GM19395 (cell line): ENCODE measurements at regions not wholly inside any gene's neighbourhood (a gene's known extent, or its start where the extent isn't known, plus 50 kb on each side); places are given as distances from the start of the nearest gene placed in this dataset.

ENCODE experiments used
- ATAC-seq: cut with Tn5 transposase; IDR thresholded peaks from one replicate; pipeline ENCODE4 v1.9.1; 2021; ENCODE audit warnings: mild to moderate bottlenecking, moderate library complexity; ENCODE audit not compliant: unreplicated experiment

DNA sequence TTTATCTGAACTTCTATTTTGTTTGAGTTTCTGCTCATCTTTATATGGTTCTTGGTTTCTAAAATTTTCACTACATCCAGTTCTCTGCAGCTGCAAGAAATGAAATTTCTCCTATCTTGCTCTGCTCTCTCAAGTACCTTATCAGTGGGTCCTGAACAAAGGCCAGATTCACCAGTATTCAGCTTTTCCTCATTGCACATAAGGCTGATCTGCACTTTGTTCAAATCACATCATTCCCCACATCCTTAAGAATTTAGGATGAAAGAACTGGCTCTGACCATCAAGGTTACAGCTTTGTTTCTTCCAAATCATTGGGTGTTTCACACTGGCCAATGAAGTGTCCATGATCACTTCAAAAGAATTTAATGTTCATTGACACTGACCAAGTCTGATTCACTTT, 211.4 kb downstream of the GRIN2B start:
- no peak for ATAC-seq

DNA sequence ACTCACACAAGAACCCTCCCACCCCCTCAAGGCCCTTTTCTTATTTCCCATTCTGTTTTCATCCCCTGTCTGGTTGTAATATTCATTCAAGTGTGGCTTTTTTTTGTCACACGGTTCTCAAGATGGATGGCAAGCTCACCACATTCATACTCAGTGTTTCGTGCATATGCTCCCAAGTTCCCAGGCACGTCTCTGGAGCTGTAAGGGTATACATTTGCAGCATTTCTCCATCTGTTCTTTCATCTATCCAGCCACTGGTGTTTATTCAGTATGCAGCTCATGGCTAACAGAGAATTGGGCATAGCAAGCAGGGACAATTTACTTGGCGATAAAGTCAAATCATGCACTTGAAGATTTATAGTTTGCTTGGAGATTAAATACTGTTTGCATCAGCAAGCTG, 212.1 kb downstream of the GRIN2B start:
- ATAC-seq: no peak

GRCh38 chr12:13764748-13765147, 216.7 kb downstream of the GRIN2B start:
- ATAC-seq: no peak

GRCh38 chr12:13749389-13749788, 232.0 kb downstream of the GRIN2B start:
- no peak for ATAC-seq

DNA sequence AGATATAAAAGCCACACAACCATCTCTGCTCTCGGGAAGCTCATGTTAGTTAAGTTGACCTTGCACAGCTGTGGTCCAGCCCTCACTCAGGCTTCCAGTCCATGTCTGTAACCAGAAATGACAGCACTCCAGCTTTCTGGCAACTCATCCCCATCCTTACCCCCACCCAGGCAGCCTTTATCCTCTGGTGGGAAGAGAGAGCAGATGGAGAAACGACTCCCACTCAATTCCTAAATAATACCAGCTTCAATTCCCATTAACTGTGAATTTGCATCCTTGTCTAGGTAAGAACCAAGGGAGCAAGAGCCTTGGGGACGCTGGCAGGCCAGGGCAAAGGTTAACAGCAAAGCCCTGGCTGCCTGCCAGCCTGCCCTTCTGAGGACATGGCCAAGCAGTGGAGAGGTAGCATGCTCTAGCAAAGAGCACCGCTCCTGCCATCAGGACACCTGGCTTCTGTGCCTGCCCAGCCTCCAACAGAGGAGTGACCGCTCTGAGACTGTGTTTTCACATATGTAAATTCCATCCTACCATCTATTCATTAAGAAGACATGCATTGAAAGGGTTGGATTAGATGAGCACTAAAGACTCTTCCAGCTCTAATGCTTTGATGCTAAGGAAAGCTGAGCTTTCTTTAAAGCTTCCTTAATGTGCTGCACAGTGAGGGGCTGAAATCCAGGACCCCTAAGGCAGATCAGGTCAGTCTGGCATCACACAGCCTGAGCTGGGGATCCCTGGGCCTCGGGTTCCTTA, 236.1 kb downstream of the GRIN2B start:
- no peak for ATAC-seq

DNA sequence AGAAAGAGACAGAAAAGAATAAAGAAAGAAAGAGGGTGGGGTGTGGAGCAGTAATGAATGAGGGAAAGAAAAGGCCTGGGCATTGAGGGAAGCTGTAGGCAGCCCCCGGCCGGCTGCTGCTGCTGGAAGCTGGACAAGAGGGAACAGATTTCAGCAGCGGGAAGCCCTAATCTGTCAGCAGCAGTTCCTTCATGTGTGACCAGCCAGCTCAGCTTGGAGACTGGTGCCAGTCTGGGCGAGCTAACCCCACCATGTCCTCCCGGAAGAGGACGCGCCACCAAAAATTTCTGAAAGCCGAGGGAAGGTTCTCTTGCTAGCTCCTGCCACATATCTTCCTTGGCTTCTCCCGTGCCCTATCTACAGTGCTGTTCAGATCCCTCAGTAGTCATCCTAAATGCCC, 236.8 kb downstream of the GRIN2B start:
- ATAC-seq: no peak

DNA sequence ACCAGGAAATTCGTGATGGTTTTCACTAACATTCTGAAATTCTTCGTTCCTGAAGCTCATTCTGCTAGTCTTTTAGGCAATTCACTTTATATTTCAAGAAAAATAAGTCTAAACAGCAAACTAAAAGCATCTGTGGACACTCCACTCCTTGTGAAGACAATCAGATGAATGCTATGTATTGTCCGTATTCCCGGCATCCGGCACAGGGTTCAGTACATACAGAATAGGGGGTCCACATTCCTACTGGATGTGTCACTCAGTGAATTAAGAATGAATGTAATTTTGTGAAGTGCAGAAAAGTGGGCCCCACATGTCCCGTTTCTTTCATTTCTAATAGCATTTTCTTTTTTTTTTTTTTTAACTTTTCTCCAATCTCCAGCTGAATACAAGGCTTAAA, 241.3 kb downstream of the GRIN2B start:
- no peak for ATAC-seq

DNA sequence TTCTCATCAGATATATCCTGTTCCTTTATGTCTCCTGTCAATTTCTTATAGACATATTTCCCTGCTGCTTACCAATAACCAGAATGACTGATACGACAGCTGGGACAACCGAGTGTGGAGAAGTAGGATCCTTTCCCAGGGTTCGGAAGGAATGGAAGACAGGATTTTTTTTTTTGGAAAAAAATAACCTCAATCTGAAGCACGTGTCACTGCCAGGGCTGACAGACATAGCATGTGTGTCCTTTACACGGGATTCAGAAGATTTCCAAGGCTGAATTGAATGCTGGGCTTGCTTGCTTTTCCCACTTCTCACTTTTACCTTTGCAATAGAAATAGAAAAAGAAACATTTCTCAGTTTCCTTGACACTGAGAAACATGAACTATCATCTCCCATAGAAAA, 245.7 kb downstream of the GRIN2B start:
- no peak for ATAC-seq

GRCh38 chr12:13734584-13735152, 246.7 kb downstream of the GRIN2B start:
- ATAC-seq: no peak

GRCh38 chr12:13727707-13728195, 253.7 kb downstream of the GRIN2B start:
- ATAC-seq: no peak

DNA sequence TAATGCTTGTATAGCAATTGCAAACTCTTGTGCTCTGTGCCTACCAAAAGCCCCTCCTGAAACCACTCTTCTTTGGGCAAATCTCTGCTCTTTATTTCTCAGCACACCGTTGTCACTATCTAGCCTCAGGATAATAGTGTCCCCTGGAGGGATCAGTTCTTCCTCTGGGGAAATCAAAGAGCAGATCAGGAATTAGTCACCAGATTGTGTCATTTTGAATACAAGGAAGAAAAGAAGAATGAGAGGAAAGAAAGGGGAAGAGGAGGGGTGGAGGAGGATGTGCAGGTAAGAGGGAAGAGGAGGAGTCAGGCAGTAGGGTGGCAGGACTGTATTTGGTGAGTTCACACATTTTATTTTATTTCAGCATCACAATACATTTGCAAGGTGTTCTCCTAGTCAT, 256.4 kb downstream of the GRIN2B start:
- no peak for ATAC-seq

DNA sequence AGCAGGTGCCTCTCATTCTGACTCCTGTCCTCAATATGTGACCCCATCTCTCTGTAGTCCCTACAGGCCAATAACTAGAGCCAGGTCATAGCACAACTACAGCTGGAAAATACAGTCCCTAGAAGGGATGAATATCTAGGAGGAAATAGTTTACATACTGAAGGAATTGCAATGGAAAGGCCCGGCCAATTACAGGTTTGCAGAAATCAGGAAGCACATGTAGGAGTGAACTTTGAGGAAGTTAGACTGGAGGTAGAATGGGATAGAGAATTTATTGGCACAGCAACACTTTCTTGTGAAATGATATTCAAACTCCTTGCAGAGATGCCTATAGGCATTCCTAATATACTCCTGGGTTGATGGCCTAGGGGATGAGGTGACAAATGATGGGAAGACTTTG, 257.3 kb downstream of the GRIN2B start:
- ATAC-seq: no peak

DNA sequence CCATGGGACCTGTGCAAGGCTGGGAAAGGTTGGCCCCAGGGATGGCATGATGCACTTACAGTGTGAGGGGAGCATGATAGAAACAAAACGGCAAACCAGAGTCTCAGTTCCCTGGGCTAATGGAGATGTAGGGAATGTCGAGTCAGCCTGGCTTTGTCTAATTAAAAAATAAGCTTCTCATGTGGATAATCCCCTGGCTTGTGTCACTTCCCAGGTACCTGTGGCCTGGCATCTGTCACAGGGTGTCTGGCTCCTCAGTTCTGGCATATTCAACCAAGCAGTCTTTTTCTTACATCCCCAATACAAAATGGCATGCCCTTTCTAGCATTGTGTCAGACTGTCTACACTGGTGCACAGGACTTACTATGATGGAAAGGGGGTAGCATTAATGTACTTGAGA, 261.4 kb downstream of the GRIN2B start:
- ATAC-seq: no peak

DNA sequence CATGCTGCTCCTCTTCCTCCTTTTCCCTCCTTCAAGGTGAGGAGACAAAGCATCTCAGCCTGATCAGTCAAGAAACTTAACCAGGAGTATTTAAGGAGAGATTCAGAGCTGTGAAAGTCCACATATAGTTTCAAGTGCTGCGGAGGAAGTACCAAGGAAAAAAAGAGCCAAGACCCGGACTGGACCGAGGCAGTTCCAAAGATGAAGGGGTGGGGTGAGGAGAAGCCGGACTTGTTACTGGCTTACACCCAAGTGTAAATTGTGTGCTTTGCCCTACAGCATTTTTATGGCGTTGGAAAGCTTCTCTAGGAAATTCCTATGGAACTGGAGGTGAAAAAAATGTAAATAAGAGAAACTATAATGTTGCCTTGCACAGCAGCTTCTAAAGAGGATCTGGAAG, 263.1 kb downstream of the GRIN2B start:
- no peak for ATAC-seq

- no peak for ATAC-seq
These were observed 265.3 kb downstream of the GRIN2B start for GRCh38 chr12:13716119-13716518.

DNA sequence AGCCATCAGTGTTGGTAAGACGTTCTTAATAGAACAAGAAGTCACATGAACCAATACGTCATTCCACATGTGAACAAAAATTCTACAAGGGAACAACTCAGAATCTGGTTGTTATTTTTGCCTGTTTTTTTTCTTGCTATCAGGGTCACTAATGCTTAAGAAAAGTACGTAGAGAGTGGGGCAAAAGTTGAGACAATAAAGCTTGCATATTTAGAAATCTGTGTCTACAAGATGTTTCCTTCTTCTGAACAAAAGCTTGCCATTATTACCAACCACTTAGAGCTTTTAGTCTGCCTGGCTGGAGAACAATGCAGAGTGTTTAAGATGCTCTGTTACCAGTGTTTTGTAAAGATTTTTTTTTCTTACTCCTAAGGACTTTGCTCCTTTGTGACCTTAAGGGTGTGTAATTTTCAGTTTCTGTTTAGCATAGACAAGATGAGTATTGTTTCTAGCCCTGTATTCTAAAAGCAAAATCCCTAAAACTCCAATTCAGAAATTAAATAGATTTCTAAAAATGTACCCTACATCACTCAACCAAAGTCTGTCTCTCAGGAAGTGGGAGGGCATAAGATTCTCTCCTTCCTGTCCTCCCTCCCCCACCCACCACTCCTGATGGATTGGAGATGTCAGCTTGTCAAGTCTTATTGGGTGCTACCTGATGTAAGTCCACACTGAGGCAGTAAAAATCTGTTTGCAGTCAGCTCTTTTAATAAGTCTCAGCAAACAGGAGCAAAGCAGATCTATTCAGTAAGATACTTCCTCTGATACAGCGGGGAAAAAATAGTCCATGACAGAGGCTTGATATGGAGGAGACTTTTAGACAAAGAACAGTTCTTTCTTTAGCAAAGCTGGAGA, 267.6 kb downstream of the GRIN2B start:
- ATAC-seq: no peak

DNA sequence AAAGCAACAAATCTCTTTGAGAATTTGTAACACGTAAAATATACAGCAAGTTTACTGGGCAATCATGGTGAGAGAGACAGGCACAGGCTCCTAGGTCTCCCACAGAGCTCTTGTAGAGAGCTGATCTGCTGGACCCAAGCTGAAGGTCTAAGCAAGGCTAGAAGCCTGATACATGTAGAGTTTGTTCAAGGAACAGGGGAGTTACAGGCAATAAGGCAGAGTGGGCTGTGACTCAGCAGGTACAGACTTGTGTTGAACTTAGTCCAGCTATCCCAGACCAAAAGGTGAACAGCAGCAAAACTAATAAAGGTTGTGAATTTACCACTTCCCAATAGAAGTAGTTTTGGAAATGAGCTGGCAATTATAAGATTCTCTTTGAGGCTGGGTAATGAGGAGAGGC, 273.6 kb downstream of the GRIN2B start:
- ATAC-seq: no peak

DNA sequence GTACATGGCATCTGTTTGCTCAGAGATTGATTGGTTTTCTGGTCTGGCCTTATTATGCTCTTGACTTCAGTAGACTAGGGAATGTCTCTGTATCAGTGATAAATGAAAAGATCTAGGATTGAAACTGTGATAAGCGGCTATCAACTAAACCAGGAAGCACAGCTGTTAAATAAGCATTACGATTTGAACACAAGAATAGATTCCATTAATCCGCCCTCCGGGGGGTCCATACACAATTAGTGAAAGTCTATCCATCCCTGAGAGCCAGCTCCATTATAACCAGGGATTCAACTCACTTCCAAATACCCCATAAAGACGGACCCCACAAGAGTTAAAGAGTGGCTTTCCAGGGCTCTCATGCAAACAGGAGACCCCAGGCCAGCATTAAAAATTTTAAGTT, 279.0 kb downstream of the GRIN2B start:
- ATAC-seq: no peak

DNA sequence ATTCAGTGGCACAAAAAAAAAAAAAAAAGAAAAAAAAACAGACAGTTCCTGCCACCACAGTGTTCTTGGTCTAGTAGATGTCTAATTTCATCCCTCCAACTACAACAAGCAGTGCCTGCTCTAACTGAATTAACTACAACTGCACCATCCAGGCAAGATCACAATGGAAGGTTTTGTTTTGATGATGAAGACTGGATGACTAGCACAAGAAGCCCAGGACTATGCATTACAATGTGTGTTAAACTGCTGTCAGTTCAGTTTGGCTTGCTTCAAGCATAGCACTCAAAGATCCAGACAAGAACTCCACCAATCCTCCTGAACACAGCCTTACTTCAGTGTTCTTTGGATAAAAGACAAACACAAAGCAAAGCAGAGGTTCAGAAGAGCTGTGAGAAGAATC, 279.9 kb downstream of the GRIN2B start:
- no peak for ATAC-seq

- no peak for ATAC-seq
These were observed 283.4 kb downstream of the GRIN2B start for GRCh38 chr12:13697973-13698372.

- no peak for ATAC-seq
These were observed 285.6 kb downstream of the GRIN2B start for GRCh38 chr12:13695781-13696180.

DNA sequence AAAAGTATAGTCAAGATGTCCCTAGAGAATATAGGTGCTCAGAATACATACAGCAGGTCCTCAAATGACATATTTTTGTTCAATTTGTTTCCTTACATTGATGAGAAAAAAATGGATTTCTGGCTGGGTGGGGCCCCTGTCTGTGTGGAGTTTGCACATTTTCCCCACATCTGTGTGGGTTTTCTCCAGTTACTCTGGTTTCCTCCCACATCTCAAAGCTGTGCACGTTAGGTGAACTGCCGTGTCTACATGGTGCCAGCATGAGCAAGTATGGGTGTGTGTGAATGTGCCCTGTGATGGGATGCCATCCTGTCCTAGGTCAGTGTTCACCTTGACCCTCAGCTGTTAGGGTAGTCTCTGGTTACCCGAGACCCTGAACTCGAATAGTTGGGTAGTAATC, 289.1 kb downstream of the GRIN2B start:
- no peak for ATAC-seq
